Smooth muscle cell (in vitro differentiated cells): ENCODE measurements at regions not wholly inside any gene's neighbourhood (a gene's known extent, or its start where the extent isn't known, plus 50 kb on each side); places are given as distances from the start of the nearest gene placed in this dataset.

Source experiments
- DNase-seq: peaks from one replicate; lab custom pipeline; 2025; ENCODE audit not compliant: unreplicated experiment; lab: John Stamatoyannopoulos, UW
- H2AFZ ChIP-seq: fragments of 200-600 bp; sonication (generic); 2 replicates; pipeline ENCODE4 v1.6.0; 2016; ENCODE audit warnings: antibody characterized with exemption, low read depth, mild to moderate bottlenecking
- H3F3A ChIP-seq: fragments of 200-600 bp; sonication (generic); 2 replicates; pipeline ENCODE4 v1.6.0; 2017; ENCODE audit warnings: antibody characterized with exemption, low read depth
- H3K27ac ChIP-seq: fragments of 200-600 bp; sonication (generic); 2 replicates; pipeline ENCODE4 v1.5.1; 2016; ENCODE audit warnings: low read depth, mild to moderate bottlenecking
- H3K27me3 ChIP-seq: fragments of 200-600 bp; sonication (generic); 2 replicates; pipeline ENCODE4 v1.6.1; 2016; ENCODE audit warnings: low read depth, mild to moderate bottlenecking
- H3K36me3 ChIP-seq: fragments of 200-600 bp; sonication (generic); 2 replicates; pipeline ENCODE4 v1.5.1; 2016; ENCODE audit warnings: low read depth
- H3K4me1 ChIP-seq: fragments of 200-600 bp; sonication (generic); 2 replicates; pipeline ENCODE4 v1.5.1; 2016; ENCODE audit warnings: low read depth
- H3K4me2 ChIP-seq: fragments of 200-600 bp; sonication (generic); 2 replicates; pipeline ENCODE4 v1.6.0; 2016; ENCODE audit warnings: mild to moderate bottlenecking
- H3K4me3 ChIP-seq: fragments of 200-600 bp; sonication (generic); 2 replicates; pipeline ENCODE4 v1.5.1; 2016; ENCODE audit warnings: mild to moderate bottlenecking
- H3K79me2 ChIP-seq: fragments of 200-600 bp; sonication (generic); 2 replicates; pipeline ENCODE4 v1.6.0; 2016; ENCODE audit warnings: low read depth, mild to moderate bottlenecking
- H3K9ac ChIP-seq: fragments of 200-600 bp; sonication (generic); 2 replicates; pipeline ENCODE4 v1.6.0; 2016; ENCODE audit warnings: low read depth
- H3K9me3 ChIP-seq: fragments of 200-600 bp; sonication (generic); replicated peaks from 2 replicates; pipeline ENCODE4 v1.5.1; 2016; ENCODE audit warnings: low read depth
- H4K20me1 ChIP-seq: fragments of 200-600 bp; sonication (generic); 2 replicates; pipeline ENCODE4 v1.6.0; 2016; ENCODE audit warnings: low read depth
- WGBS: methylation state at CpG from one replicate; pipeline ENCODE4 v1.1.7; 2016; ENCODE audit warnings: low lambda C conversion rate; 5-methylcytosine and 5-hydroxymethylcytosine counted together
- TF ChIP-seq, protein P1 (sequence below): fragments of 200-600 bp; sonication (generic); IDR thresholded peaks from 2 replicates; pipeline ENCODE4 v1.5.1; 2017; ENCODE audit warnings: borderline replicate concordance, mild to moderate bottlenecking, antibody characterized with exemption; ENCODE audit not compliant: insufficient read depth, poor library complexity, severe bottlenecking

DNA sequence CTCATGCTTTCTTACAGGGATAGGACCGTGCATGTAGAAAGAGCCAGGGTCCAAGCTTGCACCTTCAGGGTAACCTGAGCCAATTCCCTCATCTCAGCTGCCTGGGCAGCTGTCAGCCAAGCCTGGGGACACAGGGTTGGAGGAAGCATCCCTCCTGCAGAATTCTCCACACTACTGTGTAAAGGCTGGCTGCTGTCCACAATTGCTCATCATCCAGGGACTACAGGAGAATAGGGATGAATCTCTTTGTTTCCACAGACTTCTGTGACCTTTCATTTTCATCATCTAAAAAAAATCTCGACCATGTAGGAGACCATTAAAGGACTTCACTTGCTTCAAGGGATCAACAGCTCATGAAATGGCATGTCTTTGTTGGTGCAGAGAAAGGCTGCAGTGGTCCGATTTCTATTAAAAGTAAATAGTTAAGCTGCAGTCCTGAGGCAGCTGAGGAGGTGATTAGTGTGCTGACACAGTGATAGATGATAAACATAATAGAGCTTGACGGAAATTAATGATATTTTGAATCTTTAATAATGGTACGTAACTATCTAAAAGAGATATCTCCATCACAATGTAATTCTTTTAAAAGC, 74.4 kb upstream of the COPS8 start:
- Histone ChIP-seq H3K4me1 (peaks cover 16% of the 10 kb centered on the region), H3K27me3 (no peaks in the 10 kb centered on the region), H3F3A (peaks cover 8% of the 10 kb centered on the region), H3K27ac (no peak overlapping the region), H3K4me2 (no peak overlapping the region), H3K9ac (no peak overlapping the region), H3K79me2 (no peaks in the 10 kb centered on the region), H3K4me3 (no peak overlapping the region), H3K9me3 (no peaks in the 10 kb centered on the region), H3K36me3 (no peaks in the 10 kb centered on the region), H2AFZ (no peak overlapping the region), H4K20me1 (no peaks in the 10 kb centered on the region)
- 71% methylated on average over 5 of the region's 5 CpGs for WGBS
- no peak for DNase-seq
- TF ChIP-seq, protein P1, sequence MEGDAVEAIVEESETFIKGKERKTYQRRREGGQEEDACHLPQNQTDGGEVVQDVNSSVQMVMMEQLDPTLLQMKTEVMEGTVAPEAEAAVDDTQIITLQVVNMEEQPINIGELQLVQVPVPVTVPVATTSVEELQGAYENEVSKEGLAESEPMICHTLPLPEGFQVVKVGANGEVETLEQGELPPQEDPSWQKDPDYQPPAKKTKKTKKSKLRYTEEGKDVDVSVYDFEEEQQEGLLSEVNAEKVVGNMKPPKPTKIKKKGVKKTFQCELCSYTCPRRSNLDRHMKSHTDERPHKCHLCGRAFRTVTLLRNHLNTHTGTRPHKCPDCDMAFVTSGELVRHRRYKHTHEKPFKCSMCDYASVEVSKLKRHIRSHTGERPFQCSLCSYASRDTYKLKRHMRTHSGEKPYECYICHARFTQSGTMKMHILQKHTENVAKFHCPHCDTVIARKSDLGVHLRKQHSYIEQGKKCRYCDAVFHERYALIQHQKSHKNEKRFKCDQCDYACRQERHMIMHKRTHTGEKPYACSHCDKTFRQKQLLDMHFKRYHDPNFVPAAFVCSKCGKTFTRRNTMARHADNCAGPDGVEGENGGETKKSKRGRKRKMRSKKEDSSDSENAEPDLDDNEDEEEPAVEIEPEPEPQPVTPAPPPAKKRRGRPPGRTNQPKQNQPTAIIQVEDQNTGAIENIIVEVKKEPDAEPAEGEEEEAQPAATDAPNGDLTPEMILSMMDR = no peak

DNA sequence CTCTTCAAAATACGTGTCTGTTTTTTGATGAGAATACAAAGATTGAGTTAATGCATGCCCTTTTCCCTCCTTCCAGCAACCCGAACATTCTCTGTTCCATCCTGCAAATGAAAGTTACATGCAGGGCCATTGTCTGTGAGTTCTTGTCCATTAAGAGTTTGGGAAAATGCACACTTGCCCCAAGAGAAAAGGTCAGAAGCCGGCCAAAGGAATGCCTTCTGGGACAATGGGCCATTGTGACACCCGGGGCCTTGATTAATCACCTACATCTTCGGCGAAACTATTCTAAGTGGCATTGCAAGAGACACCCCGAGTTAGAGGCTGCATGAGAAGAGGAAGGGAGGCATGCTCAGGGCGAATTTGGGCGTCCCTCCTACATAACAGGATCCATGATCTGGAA, 73.7 kb upstream of the COPS8 start:
- no peak overlapping the region for H3K9ac ChIP-seq
- 86% methylated on average over 9 of the region's 9 CpGs for WGBS
- H2AFZ ChIP-seq = no peak overlapping the region
- H3K36me3 ChIP-seq = no peaks in the 10 kb centered on the region
- H3K79me2 ChIP-seq = no peaks in the 10 kb centered on the region
- no peaks in the 10 kb centered on the region for H4K20me1 ChIP-seq
- peak overlapping the region; percentile 14 for H3K27ac ChIP-seq
- no peak for DNase-seq
- peaks cover 16% of the 10 kb centered on the region for H3K4me1 ChIP-seq
- H3K9me3 ChIP-seq = no peaks in the 10 kb centered on the region
- H3K4me2 ChIP-seq = peak overlapping the region; percentile 36
- TF ChIP-seq, protein P1 = no peak
- peaks cover 8% of the 10 kb centered on the region for H3F3A ChIP-seq
- no peaks in the 10 kb centered on the region for H3K27me3 ChIP-seq
- no peak overlapping the region for H3K4me3 ChIP-seq

DNA sequence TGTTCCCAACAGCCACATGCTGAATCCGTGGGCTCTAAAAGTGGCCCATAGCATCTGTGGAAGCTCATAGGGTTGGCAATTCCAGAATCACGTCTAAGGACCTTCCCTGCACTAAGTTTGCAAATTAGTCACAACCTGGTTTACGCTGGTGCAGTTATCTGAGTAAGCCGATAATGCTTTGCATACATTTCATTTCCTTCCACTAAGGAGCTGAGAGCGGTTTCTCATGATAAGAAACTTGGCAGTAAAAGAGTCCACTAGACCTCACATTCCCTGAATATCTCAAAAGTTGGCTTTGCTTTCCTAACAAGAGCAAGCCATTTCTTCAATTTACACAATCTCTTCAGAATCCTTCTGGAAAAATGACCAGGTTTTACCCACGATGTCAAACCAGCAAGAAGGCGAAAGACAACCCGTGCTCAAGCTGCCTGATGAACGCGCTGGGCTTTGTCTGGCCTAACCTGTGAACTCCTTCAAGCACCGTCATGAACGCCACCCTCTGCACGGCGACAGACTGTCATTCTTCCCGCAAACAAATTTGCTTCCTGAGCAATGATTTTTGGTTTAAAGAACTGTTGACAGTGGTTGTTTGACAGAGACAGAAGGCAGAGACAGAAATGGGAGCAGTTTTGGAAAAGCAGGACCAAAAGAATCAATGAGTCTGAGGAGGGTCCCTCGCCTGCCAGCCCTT, 73.0 kb upstream of the COPS8 start:
- Histone ChIP-seq H3K4me1 (peaks cover 16% of the 10 kb centered on the region), H3K4me2 (peak overlapping the region; percentile 36), H3K4me3 (no peak overlapping the region), H3F3A (peaks cover 8% of the 10 kb centered on the region), H3K36me3 (no peaks in the 10 kb centered on the region), H4K20me1 (no peaks in the 10 kb centered on the region), H3K27me3 (no peaks in the 10 kb centered on the region), H2AFZ (peak overlapping the region; percentile 6), H3K9ac (peak overlapping the region; percentile 4), H3K27ac (peak overlapping the region; percentile 40), H3K79me2 (no peaks in the 10 kb centered on the region), H3K9me3 (no peaks in the 10 kb centered on the region)
- no peak for DNase-seq
- 22% methylated on average over 16 of the region's 16 CpGs for WGBS
- TF ChIP-seq, protein P1 = no peak
